ENCODE measurements at regions not wholly inside any gene's neighbourhood (a gene's known extent, or its start where the extent isn't known, plus 50 kb on each side); places are given as distances from the start of the nearest gene placed in this dataset.

DNA sequence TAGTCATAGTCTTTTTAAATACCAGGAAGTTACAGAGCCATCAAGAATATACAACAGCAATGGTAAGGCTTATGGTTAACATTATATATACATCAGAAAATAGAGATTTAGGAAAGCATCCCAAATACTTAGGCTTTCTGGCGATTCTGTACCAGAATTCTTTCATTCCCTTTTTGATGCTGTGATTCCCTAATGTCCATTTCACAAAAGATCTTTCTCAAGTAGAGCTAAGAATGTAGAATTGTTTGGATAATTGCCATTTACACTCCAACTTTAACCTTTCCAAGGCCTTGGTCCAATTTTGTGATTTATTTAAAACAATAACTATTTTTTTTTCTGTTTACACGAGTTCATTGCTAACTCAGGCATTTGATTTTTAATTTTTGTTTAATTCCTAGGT lies 422.2 kb downstream of the MTX2 start:
- POLR2A ChIA-PET: no interaction called here
- DNase-seq (ENCODE audit: low read depth in 1 of 2, low spot score in 1 of 2) (no peak), ATAC-seq (no peak), FAIRE-seq (no peak)
- CTCF ChIA-PET: no interaction called here
- TF ChIP-seq, protein P1, sequence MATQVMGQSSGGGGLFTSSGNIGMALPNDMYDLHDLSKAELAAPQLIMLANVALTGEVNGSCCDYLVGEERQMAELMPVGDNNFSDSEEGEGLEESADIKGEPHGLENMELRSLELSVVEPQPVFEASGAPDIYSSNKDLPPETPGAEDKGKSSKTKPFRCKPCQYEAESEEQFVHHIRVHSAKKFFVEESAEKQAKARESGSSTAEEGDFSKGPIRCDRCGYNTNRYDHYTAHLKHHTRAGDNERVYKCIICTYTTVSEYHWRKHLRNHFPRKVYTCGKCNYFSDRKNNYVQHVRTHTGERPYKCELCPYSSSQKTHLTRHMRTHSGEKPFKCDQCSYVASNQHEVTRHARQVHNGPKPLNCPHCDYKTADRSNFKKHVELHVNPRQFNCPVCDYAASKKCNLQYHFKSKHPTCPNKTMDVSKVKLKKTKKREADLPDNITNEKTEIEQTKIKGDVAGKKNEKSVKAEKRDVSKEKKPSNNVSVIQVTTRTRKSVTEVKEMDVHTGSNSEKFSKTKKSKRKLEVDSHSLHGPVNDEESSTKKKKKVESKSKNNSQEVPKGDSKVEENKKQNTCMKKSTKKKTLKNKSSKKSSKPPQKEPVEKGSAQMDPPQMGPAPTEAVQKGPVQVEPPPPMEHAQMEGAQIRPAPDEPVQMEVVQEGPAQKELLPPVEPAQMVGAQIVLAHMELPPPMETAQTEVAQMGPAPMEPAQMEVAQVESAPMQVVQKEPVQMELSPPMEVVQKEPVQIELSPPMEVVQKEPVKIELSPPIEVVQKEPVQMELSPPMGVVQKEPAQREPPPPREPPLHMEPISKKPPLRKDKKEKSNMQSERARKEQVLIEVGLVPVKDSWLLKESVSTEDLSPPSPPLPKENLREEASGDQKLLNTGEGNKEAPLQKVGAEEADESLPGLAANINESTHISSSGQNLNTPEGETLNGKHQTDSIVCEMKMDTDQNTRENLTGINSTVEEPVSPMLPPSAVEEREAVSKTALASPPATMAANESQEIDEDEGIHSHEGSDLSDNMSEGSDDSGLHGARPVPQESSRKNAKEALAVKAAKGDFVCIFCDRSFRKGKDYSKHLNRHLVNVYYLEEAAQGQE (IDR thresholded peaks at IDR 0.05): no peak
- TF ChIP-seq FOSB (CRISPR knock-in tag; IDR thresholded peaks at IDR 0.05) (no peak), JUNB (IDR thresholded peaks at IDR 0.05) (no peak), TP53 (CRISPR knock-in tag; IDR thresholded peaks at IDR 0.05) (no peak), MAZ (IDR thresholded peaks at IDR 0.05; ENCODE audit: borderline replicate concordance, low read depth, low read length) (no peak), EHF (CRISPR knock-in tag; IDR thresholded peaks at IDR 0.05) (no peak), ATOH8 (CRISPR knock-in tag; IDR thresholded peaks at IDR 0.05; ENCODE audit: low read depth) (no peak), RCOR1 (IDR thresholded peaks at IDR 0.05; ENCODE audit: low read depth, low read length) (no peak), ZSCAN20 (CRISPR knock-in tag; IDR thresholded peaks at IDR 0.05) (no peak), NR3C1 (IDR thresholded peaks at IDR 0.05) (no peak)
- H3K4me2 ChIP-seq: no peak overlapping the region
- no peaks in the 10 kb centered on the region for H3K9me3 ChIP-seq
- WGBS (ENCODE audit: missing lambda C conversion rate): 2% methylated on average over 2 of the region's 2 CpGs
- no peak overlapping the region for H3K27ac ChIP-seq
- H3K4me1 ChIP-seq: no peaks in the 10 kb centered on the region
- H3K4me3 ChIP-seq: no peak overlapping the region

GRCh38 chr2:176692533-176692932 lies 423.3 kb downstream of the MTX2 start:
- FAIRE-seq: no peak
- TF ChIP-seq RCOR1 (IDR thresholded peaks at IDR 0.05; ENCODE audit: low read depth, low read length) (no peak), TFCP2L1 (CRISPR knock-in tag; IDR thresholded peaks at IDR 0.05) (no peak), ESRRA (IDR thresholded peaks at IDR 0.05; ENCODE audit: borderline replicate concordance, low read length) (no peak), PHF8 (IDR thresholded peaks at IDR 0.05; ENCODE audit: borderline replicate concordance, low read depth) (no peak), CBX2 (IDR thresholded peaks at IDR 0.05; ENCODE audit: borderline replicate concordance, low read depth) (no peak), HEYL (CRISPR knock-in tag; IDR thresholded peaks at IDR 0.05) (no peak), SREBF2 (IDR thresholded peaks at IDR 0.05) (no peak)
- TF ChIP-seq, protein P2, sequence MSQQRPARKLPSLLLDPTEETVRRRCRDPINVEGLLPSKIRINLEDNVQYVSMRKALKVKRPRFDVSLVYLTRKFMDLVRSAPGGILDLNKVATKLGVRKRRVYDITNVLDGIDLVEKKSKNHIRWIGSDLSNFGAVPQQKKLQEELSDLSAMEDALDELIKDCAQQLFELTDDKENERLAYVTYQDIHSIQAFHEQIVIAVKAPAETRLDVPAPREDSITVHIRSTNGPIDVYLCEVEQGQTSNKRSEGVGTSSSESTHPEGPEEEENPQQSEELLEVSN (IDR thresholded peaks at IDR 0.05; ENCODE audit: borderline replicate concordance, low read depth): no peak
- TF ChIP-seq, protein P3, sequence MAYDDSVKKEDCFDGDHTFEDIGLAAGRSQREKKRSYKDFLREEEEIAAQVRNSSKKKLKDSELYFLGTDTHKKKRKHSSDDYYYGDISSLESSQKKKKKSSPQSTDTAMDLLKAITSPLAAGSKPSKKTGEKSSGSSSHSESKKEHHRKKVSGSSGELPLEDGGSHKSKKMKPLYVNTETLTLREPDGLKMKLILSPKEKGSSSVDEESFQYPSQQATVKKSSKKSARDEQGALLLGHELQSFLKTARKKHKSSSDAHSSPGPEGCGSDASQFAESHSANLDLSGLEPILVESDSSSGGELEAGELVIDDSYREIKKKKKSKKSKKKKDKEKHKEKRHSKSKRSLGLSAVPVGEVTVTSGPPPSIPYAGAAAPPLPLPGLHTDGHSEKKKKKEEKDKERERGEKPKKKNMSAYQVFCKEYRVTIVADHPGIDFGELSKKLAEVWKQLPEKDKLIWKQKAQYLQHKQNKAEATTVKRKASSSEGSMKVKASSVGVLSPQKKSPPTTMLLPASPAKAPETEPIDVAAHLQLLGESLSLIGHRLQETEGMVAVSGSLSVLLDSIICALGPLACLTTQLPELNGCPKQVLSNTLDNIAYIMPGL (CRISPR knock-in tag; IDR thresholded peaks at IDR 0.05; ENCODE audit: borderline replicate concordance): no peak
- TF ChIP-seq, protein P4, sequence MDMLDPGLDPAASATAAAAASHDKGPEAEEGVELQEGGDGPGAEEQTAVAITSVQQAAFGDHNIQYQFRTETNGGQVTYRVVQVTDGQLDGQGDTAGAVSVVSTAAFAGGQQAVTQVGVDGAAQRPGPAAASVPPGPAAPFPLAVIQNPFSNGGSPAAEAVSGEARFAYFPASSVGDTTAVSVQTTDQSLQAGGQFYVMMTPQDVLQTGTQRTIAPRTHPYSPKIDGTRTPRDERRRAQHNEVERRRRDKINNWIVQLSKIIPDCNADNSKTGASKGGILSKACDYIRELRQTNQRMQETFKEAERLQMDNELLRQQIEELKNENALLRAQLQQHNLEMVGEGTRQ (IDR thresholded peaks at IDR 0.05): no peak
- no peak overlapping the region for H3K4me3 ChIP-seq
- ChIA-PET CTCF (no interaction called here), POLR2A (no interaction called here)
- no peaks in the 10 kb centered on the region for H3K4me1 ChIP-seq
- no peak for ATAC-seq
- no peak overlapping the region for H3K4me2 ChIP-seq
- no peak for DNase-seq (ENCODE audit: low read depth in 1 of 2, low spot score in 1 of 2)
- H3K9me3 ChIP-seq: no peaks in the 10 kb centered on the region
- WGBS (ENCODE audit: missing lambda C conversion rate): 68% methylated on average over 1 of the region's 1 CpG
- no peak overlapping the region for H3K27ac ChIP-seq

Data from A549 (cell line).